Activated naive CD4-positive, alpha-beta T cell treated with anti-CD3 and anti-CD28 coated beads, Interleukin-2, amount 50 U/mL, for 72 hours (primary cell): ENCODE measurements at regions not wholly inside any gene's neighbourhood (a gene's known extent, or its start where the extent isn't known, plus 50 kb on each side); places are given as distances from the start of the nearest gene placed in this dataset.

Experiments used
- ATAC-seq, 2 donors: fragments of 150-1000 bp; cut with Tn5 transposase; 2 replicates each; pipeline ENCODE4 v1.10.0; 2021; ENCODE audit warnings: mild to moderate bottlenecking in 2 of 2, moderate library complexity in 2 of 2
- DNase-seq, 2 donors: peaks; one replicate each; pipeline ENCODE4 v3.0.0; 2021 to 2022; ENCODE audit warnings: low spot score in 2 of 2
- H3K27ac Mint-ChIP-seq, 2 donors: one replicate each; pipeline ENCODE4 v1.8.0; 2022; ENCODE audit warnings: mild to moderate bottlenecking in 2 of 2, mixed read lengths in 2 of 2
- H3K36me3 Mint-ChIP-seq, 2 donors: one replicate each; pipeline ENCODE4 v1.8.0; 2022; ENCODE audit warnings: mixed read lengths in 2 of 2
- H3K9me3 Mint-ChIP-seq, 2 donors: one replicate each; pipeline ENCODE4 v1.8.0; 2022; ENCODE audit warnings: mixed read lengths in 2 of 2

- DNase-seq (no peak), ATAC-seq (no peak)
- H3K27ac Mint-ChIP-seq: no peak overlapping the region
- H3K36me3 Mint-ChIP-seq: no peaks in the 10 kb centered on the region
- H3K9me3 Mint-ChIP-seq: peaks cover 5 to 19% of the 10 kb centered on the region in 2 donors
Measured at GRCh38 chr2:52135235-52135634, 1103.3 kb upstream of the NRXN1 start.

- H3K36me3 Mint-ChIP-seq: no peaks in the 10 kb centered on the region
- DNase-seq: no peak
- H3K27ac Mint-ChIP-seq: no peak overlapping the region
- ATAC-seq: no peak
- H3K9me3 Mint-ChIP-seq: peaks cover 7 to 10% of the 10 kb centered on the region in 2 donors
Measured at GRCh38 chr2:52128081-52128480, 1096.1 kb upstream of the NRXN1 start.

GRCh38 chr2:52127527-52127926 lies 1095.6 kb upstream of the NRXN1 start:
- no peak overlapping the region for H3K27ac Mint-ChIP-seq
- DNase-seq: no peak
- H3K9me3 Mint-ChIP-seq: peaks cover 7 to 10% of the 10 kb centered on the region in 2 donors
- ATAC-seq: no peak
- no peaks in the 10 kb centered on the region for H3K36me3 Mint-ChIP-seq

GRCh38 chr2:52117299-52117698 lies 1085.4 kb upstream of the NRXN1 start:
- H3K36me3 Mint-ChIP-seq: no peaks in the 10 kb centered on the region
- DNase-seq (no peak), ATAC-seq (no peak)
- H3K27ac Mint-ChIP-seq: no peak overlapping the region
- peaks cover 9 to 12% of the 10 kb centered on the region in 2 donors for H3K9me3 Mint-ChIP-seq

GRCh38 chr2:52115750-52116149 lies 1083.8 kb upstream of the NRXN1 start:
- H3K9me3 Mint-ChIP-seq: peaks cover 9 to 13% of the 10 kb centered on the region in 2 donors
- DNase-seq (no peak), ATAC-seq (no peak)
- no peaks in the 10 kb centered on the region for H3K36me3 Mint-ChIP-seq
- H3K27ac Mint-ChIP-seq: no peak overlapping the region

GRCh38 chr2:52113338-52113737 lies 1081.4 kb upstream of the NRXN1 start:
- no peak for ATAC-seq
- H3K9me3 Mint-ChIP-seq: peaks cover 4 to 9% of the 10 kb centered on the region in 2 donors
- no peak overlapping the region for H3K27ac Mint-ChIP-seq
- no peak for DNase-seq
- H3K36me3 Mint-ChIP-seq: no peaks in the 10 kb centered on the region

- Mint-ChIP-seq H3K9me3 (peaks cover 8 to 10% of the 10 kb centered on the region in 2 donors), H3K27ac (no peak overlapping the region), H3K36me3 (no peaks in the 10 kb centered on the region)
- DNase-seq (no peak), ATAC-seq (no peak)
Measured at GRCh38 chr2:52112141-52112540, 1080.2 kb upstream of the NRXN1 start.

- no peak for DNase-seq
- no peak overlapping the region for H3K27ac Mint-ChIP-seq
- H3K36me3 Mint-ChIP-seq: no peaks in the 10 kb centered on the region
- H3K9me3 Mint-ChIP-seq: peaks cover 13% of the 10 kb centered on the region in 2 donors
- ATAC-seq: no peak
Measured at GRCh38 chr2:52107124-52107523, 1075.2 kb upstream of the NRXN1 start.

GRCh38 chr2:52097071-52097470 lies 1065.1 kb upstream of the NRXN1 start:
- H3K36me3 Mint-ChIP-seq: no peaks in the 10 kb centered on the region
- peaks cover 12% of the 10 kb centered on the region in 2 donors for H3K9me3 Mint-ChIP-seq
- H3K27ac Mint-ChIP-seq: no peak overlapping the region
- DNase-seq (no peak), ATAC-seq (no peak)

- no peak overlapping the region for H3K27ac Mint-ChIP-seq
- no peak for DNase-seq
- H3K9me3 Mint-ChIP-seq: peaks cover 5 to 7% of the 10 kb centered on the region in 2 donors
Measured at GRCh38 chr2:52084759-52085158, 1052.8 kb upstream of the NRXN1 start.

GRCh38 chr2:52083214-52083613 lies 1051.3 kb upstream of the NRXN1 start:
- Mint-ChIP-seq H3K36me3 (no peaks in the 10 kb centered on the region), H3K9me3 (peaks cover 5 to 7% of the 10 kb centered on the region in 2 donors), H3K27ac (no peak overlapping the region)
- no peak for DNase-seq
- ATAC-seq: no peak

More at GRCh38 chr2:52084759-52085158, 1052.8 kb upstream of the NRXN1 start:
- ATAC-seq: no peak
- H3K36me3 Mint-ChIP-seq: no peaks in the 10 kb centered on the region

- no peak overlapping the region for H3K27ac Mint-ChIP-seq
- DNase-seq: no peak
- H3K36me3 Mint-ChIP-seq: no peaks in the 10 kb centered on the region
- H3K9me3 Mint-ChIP-seq: peaks cover 5 to 7% of the 10 kb centered on the region in 2 donors
- no peak for ATAC-seq
Measured at GRCh38 chr2:52082646-52083045, 1050.7 kb upstream of the NRXN1 start.

- H3K9me3 Mint-ChIP-seq: peaks cover 4 to 15% of the 10 kb centered on the region in 2 donors
- no peak for DNase-seq
- no peaks in the 10 kb centered on the region for H3K36me3 Mint-ChIP-seq
- no peak for ATAC-seq
- no peak overlapping the region for H3K27ac Mint-ChIP-seq
Measured at GRCh38 chr2:52079602-52080001, 1047.7 kb upstream of the NRXN1 start.

GRCh38 chr2:52077159-52077558 lies 1045.2 kb upstream of the NRXN1 start:
- no peaks in the 10 kb centered on the region for H3K36me3 Mint-ChIP-seq
- H3K27ac Mint-ChIP-seq: no peak overlapping the region
- DNase-seq (no peak), ATAC-seq (no peak)
- peaks cover 7 to 15% of the 10 kb centered on the region in 2 donors for H3K9me3 Mint-ChIP-seq

- no peak overlapping the region for H3K27ac Mint-ChIP-seq
- DNase-seq (no peak), ATAC-seq (no peak)
- peaks cover 3 to 15% of the 10 kb centered on the region in 2 donors for H3K9me3 Mint-ChIP-seq
- H3K36me3 Mint-ChIP-seq: no peaks in the 10 kb centered on the region
Measured at GRCh38 chr2:52074130-52074719, 1042.3 kb upstream of the NRXN1 start.

- Mint-ChIP-seq H3K36me3 (no peaks in the 10 kb centered on the region), H3K9me3 (peaks cover 3 to 15% of the 10 kb centered on the region in 2 donors), H3K27ac (no peak overlapping the region)
- ATAC-seq (no peak), DNase-seq (no peak)
Measured at GRCh38 chr2:52072949-52073348, 1041.0 kb upstream of the NRXN1 start.

- ATAC-seq (no peak), DNase-seq (no peak)
- Mint-ChIP-seq H3K27ac (no peak overlapping the region), H3K9me3 (peaks cover 3 to 9% of the 10 kb centered on the region in 2 donors), H3K36me3 (no peaks in the 10 kb centered on the region)
Measured at GRCh38 chr2:52070665-52071064, 1038.7 kb upstream of the NRXN1 start.

GRCh38 chr2:52064234-52064633 lies 1032.3 kb upstream of the NRXN1 start:
- H3K36me3 Mint-ChIP-seq: no peaks in the 10 kb centered on the region

More at GRCh38 chr2:52064234-52064633, 1032.3 kb upstream of the NRXN1 start:
- H3K9me3 Mint-ChIP-seq: peaks cover 11 to 12% of the 10 kb centered on the region in 2 donors
- no peak for ATAC-seq
- no peak overlapping the region for H3K27ac Mint-ChIP-seq
- no peak for DNase-seq
